Endothelial cell of umbilical vein (primary cell): ENCODE measurements at regions not wholly inside any gene's neighbourhood (a gene's known extent, or its start where the extent isn't known, plus 50 kb on each side); places are given as distances from the start of the nearest gene placed in this dataset.

ENCODE experiments used
- BruUV-seq: library from RNA; stranded (reverse); fragments of 400-500 nt; replicated peaks from 2 replicates; lab custom pipeline; 2021; lab: Mats Ljungman, UMichigan
- CTCF ChIA-PET: fragments of 300-600, 350-600 bp; sonication (Branson Sonifier 250); formaldehyde crosslinking; loops from one replicate; lab custom pipeline; 2021; ENCODE audit warnings: antibody characterized with exemption, inconsistent platforms; lab: Charles Lee
- POLR2A ChIA-PET: fragments of 300-600, 350-600 bp; sonication (Branson Sonifier 250); formaldehyde crosslinking; loops from one replicate; lab custom pipeline; 2021; ENCODE audit warnings: antibody characterized with exemption, inconsistent platforms; lab: Charles Lee
- DNase-seq: peaks from one replicate; pipeline ENCODE4 v3.0.0-alpha.2; 2011; ENCODE audit warnings: low read depth, low spot score
- FAIRE-seq: peaks from 2 replicates; lab custom pipeline; 2011; peaks lifted over from hg19 to GRCh38; lab: Jason Lieb, UNC
- H2AFZ ChIP-seq: 2 replicates; pipeline ENCODE4 v1.6.0; 2012; ENCODE audit warnings: low read depth, low read length, control low read depth, inconsistent platforms
- H3K27ac ChIP-seq: 2 replicates; pipeline ENCODE4 v1.5.1; 2011; ENCODE audit warnings: low read depth, mild to moderate bottlenecking, control low read depth, low read length, moderate library complexity; ENCODE audit not compliant: insufficient read depth
- H3K27me3 ChIP-seq, 2 experiments: 2 replicates each; pipeline versions ENCODE4 v1.6.0 to v1.6.1; 2011; ENCODE audit warnings: low read length in 2 of 2, mixed read lengths in 1 of 2; ENCODE audit not compliant: control insufficient read depth in 2 of 2, insufficient read depth in 2 of 2
- H3K36me3 ChIP-seq, 2 experiments: 2 replicates in 1 of 2; 3 replicates in 1 of 2; pipeline ENCODE4 v1.5.1; 2011; ENCODE audit warnings: low read length in 2 of 2, mild to moderate bottlenecking in 1 of 2, moderate library complexity in 1 of 2; ENCODE audit not compliant: control insufficient read depth in 2 of 2, insufficient read depth in 2 of 2; ENCODE audit errors: extremely low read depth in 1 of 2
- H3K4me1 ChIP-seq: 3 replicates; pipeline ENCODE4 v1.5.1; 2011; ENCODE audit warnings: mild to moderate bottlenecking, low read length; ENCODE audit not compliant: control insufficient read depth, insufficient read depth; ENCODE audit errors: extremely low read depth
- H3K4me2 ChIP-seq: 2 replicates; pipeline ENCODE4 v1.6.1; 2011; ENCODE audit warnings: low read length, control low read depth, mixed read lengths; ENCODE audit not compliant: insufficient read depth
- H3K4me3 ChIP-seq, 3 experiments: fragments of 200-600 bp in 1 of 3; sonication (generic), shearing (Covaris generic) in 1 of 3; replicated peaks in 1 of 3; 2 replicates each; pipeline ENCODE4 v1.5.1; 2011 to 2016; ENCODE audit warnings: control low read depth in 3 of 3, low read length in 3 of 3, mild to moderate bottlenecking in 2 of 3, inconsistent platforms in 1 of 3, low read depth in 1 of 3, moderate library complexity in 1 of 3; ENCODE audit not compliant: insufficient read depth in 1 of 3
- H3K79me2 ChIP-seq: 2 replicates; pipeline ENCODE4 v1.6.0; 2012; ENCODE audit warnings: low read length, inconsistent platforms; ENCODE audit not compliant: control insufficient read depth, insufficient read depth
- H3K9ac ChIP-seq: replicated peaks from 2 replicates; pipeline ENCODE3; 2011; ENCODE audit warnings: low read length, control low read depth; ENCODE audit not compliant: insufficient read depth; ENCODE audit errors: extremely low read depth
- H3K9me1 ChIP-seq: replicated peaks from 3 replicates; pipeline ENCODE4 v1.6.0; 2011; ENCODE audit warnings: mild to moderate bottlenecking, low read length; ENCODE audit not compliant: control insufficient read depth, insufficient read depth; ENCODE audit errors: extremely low read depth
- H3K9me3 ChIP-seq: replicated peaks from 2 replicates; pipeline ENCODE4 v1.5.1; 2012; ENCODE audit warnings: low read length, inconsistent platforms; ENCODE audit not compliant: control insufficient read depth, insufficient read depth
- H4K20me1 ChIP-seq: replicated peaks from 2 replicates; pipeline ENCODE3; 2011; ENCODE audit warnings: mild to moderate bottlenecking, low read length; ENCODE audit not compliant: control insufficient read depth, insufficient read depth; ENCODE audit errors: extremely low read depth
- EZH2 ChIP-seq: IDR thresholded peaks from 2 replicates; pipeline ENCODE4 v1.6.1; 2012; ENCODE audit warnings: borderline replicate concordance, low read depth, mild to moderate bottlenecking, moderate library complexity, low read length, inconsistent platforms; ENCODE audit not compliant: severe bottlenecking
- FOS ChIP-seq: IDR thresholded peaks from 2 replicates; pipeline ENCODE4 v1.6.1; 2011; ENCODE audit warnings: mild to moderate bottlenecking, low read length, moderate library complexity, borderline replicate concordance; ENCODE audit not compliant: insufficient read depth
- GATA2 ChIP-seq: IDR thresholded peaks from 2 replicates; pipeline ENCODE4 v1.7.0; 2011; ENCODE audit warnings: low read depth, mild to moderate bottlenecking, moderate library complexity, mixed read lengths, low read length; ENCODE audit not compliant: insufficient read length, insufficient read depth
- JUN ChIP-seq: IDR thresholded peaks from 2 replicates; pipeline ENCODE4 v1.6.1; 2011; ENCODE audit warnings: borderline replicate concordance, low read depth; ENCODE audit not compliant: insufficient read length, insufficient read depth
- MYC ChIP-seq: IDR thresholded peaks from one replicate; pipeline ENCODE4 v1.6.1; 2011; ENCODE audit warnings: mild to moderate bottlenecking, low read depth, low read length
- POLR2A ChIP-seq: IDR thresholded peaks from 2 replicates; pipeline ENCODE4 v1.6.1; 2012; ENCODE audit warnings: low read depth, mild to moderate bottlenecking, control low read depth, low read length
- POLR2AphosphoS5 ChIP-seq: IDR thresholded peaks from 2 replicates; pipeline ENCODE4 v1.6.1; 2012; ENCODE audit warnings: low read depth, mild to moderate bottlenecking, control low read depth, low read length, moderate library complexity; ENCODE audit not compliant: insufficient read depth
- dilution Hi-C: fragments of 300-500 bp; cut with MboI; formaldehyde crosslinking; loops from one replicate; pipeline ENCODE4 v1.15.0; 2019; ENCODE audit warnings: low sequenced_read_pairs; ENCODE audit not compliant: extremely low pct_ligation_motif_present
- intact Hi-C: fragments of 100-400 bp; cut with micrococcal nuclease; formaldehyde crosslinking; loops from one replicate; pipeline ENCODE4 v1.10.0; 2022
- TF ChIP-seq, protein P1 (sequence below), 2 donors: IDR thresholded peaks; 1 replicate in 1 of 2; 2 replicates in 1 of 2; pipeline ENCODE4 v1.5.1; 2011; ENCODE audit warnings: low read length in 2 of 2, mild to moderate bottlenecking in 2 of 2, moderate library complexity in 2 of 2, control low read depth in 1 of 2, inconsistent platforms in 1 of 2, low read depth in 1 of 2; ENCODE audit not compliant: insufficient read depth in 1 of 2; ENCODE audit errors: extremely low read depth in 1 of 2
- TF ChIP-seq, protein P2 (sequence below): IDR thresholded peaks from 2 replicates; pipeline ENCODE4 v1.6.1; 2011; ENCODE audit not compliant: insufficient read depth, insufficient read length

DNA sequence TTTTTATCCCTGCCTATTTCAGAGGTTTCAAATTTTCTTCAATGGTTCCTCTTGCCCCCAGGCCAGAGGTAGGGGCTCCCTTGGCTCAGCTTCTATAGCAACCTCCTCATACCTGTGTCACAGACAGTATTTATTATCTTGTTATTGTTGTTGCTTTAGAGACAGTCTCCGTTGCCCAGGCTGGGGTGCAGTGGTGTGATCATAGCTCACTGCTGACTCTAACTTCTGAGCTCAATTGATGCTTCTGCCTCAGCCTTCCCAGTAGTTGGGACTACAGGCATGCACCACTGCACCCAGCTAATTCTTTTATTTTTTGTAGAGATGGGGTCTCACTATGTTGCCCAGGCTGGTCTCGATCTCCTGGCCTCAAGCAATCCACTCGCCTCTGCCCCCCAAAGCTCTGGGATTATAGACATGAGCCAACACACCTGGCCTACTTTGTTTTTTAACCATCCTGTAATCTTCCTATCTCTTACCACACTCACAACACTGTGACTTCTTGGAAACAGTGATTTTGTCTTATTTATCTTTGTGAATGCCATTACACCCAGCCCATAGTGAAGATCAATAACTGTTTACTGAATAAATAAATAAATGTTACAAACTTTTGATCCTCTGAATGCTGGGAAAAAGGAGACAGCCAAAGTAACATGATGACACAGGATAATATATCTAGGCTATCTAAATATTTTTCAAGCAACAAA, 95.9 kb downstream of the PHLDA1 start:
- Histone ChIP-seq H3K9me1 (no peaks in the 10 kb centered on the region), H3K36me3 (no peaks in the 10 kb centered on the region), H3K9ac (no peak overlapping the region), H3K9me3 (no peaks in the 10 kb centered on the region), H3K27me3 (peaks cover 10 to 11% of the 10 kb centered on the region in 2 experiments), H3K4me2 (no peak overlapping the region), H3K27ac (no peak overlapping the region), H3K79me2 (no peaks in the 10 kb centered on the region), H3K4me3 (no peak overlapping the region), H4K20me1 (no peaks in the 10 kb centered on the region), H2AFZ (no peak overlapping the region), H3K4me1 (peaks cover 32% of the 10 kb centered on the region)
- BruUV-seq = no TSS peak
- DNase-seq = no peak
- ChIA-PET CTCF (interaction anchor here (1.7 kb wide), 1 partner anchor 26 kb away, joined by 5 read pairs; no protein-coding TSS in a partner anchor), POLR2A (no interaction called here)
- dilution Hi-C loops (no loop called here), intact Hi-C loops (loop anchor here (2.0 kb wide), 1 partner anchor 409 kb away; no protein-coding TSS in a partner anchor)
- TF ChIP-seq EZH2 (no peak), FOS (no peak), MYC (no peak), JUN (no peak), GATA2 (no peak), POLR2A (no peak), POLR2AphosphoS5 (no peak)
- TF ChIP-seq, protein P1, sequence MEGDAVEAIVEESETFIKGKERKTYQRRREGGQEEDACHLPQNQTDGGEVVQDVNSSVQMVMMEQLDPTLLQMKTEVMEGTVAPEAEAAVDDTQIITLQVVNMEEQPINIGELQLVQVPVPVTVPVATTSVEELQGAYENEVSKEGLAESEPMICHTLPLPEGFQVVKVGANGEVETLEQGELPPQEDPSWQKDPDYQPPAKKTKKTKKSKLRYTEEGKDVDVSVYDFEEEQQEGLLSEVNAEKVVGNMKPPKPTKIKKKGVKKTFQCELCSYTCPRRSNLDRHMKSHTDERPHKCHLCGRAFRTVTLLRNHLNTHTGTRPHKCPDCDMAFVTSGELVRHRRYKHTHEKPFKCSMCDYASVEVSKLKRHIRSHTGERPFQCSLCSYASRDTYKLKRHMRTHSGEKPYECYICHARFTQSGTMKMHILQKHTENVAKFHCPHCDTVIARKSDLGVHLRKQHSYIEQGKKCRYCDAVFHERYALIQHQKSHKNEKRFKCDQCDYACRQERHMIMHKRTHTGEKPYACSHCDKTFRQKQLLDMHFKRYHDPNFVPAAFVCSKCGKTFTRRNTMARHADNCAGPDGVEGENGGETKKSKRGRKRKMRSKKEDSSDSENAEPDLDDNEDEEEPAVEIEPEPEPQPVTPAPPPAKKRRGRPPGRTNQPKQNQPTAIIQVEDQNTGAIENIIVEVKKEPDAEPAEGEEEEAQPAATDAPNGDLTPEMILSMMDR (IDR thresholded peaks at IDR 0.05; ENCODE audit: extremely low read depth in 1 of 2, insufficient read depth in 1 of 2, low read depth in 1 of 2, low read length in 2 of 2) = no peak
- TF ChIP-seq, protein P2, sequence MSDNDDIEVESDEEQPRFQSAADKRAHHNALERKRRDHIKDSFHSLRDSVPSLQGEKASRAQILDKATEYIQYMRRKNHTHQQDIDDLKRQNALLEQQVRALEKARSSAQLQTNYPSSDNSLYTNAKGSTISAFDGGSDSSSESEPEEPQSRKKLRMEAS = no peak
- no peak for FAIRE-seq
